OCI-LY3 (cell line): ENCODE measurements at regions not wholly inside any gene's neighbourhood (a gene's known extent, or its start where the extent isn't known, plus 50 kb on each side); places are given as distances from the start of the nearest gene placed in this dataset.

Experiments
- CTCF ChIP-seq: fragments of 200-600, 300-600 bp; sonication (generic); IDR thresholded peaks from 2 replicates; pipeline ENCODE4 v1.5.1; 2014; ENCODE audit warnings: antibody characterized with exemption, low read length, low read depth
- EZH2phosphoT487 ChIP-seq: fragments of 200-600 bp; shearing (Covaris generic); IDR thresholded peaks from 2 replicates; pipeline ENCODE4 v1.6.1; 2018; ENCODE audit warnings: antibody characterized with exemption, mixed run types, low read depth

GRCh38 chr6:157753291-157753690 lies 69.8 kb upstream of the SNX9 start:
- no peak for TF ChIP-seq CTCF
- TF ChIP-seq EZH2phosphoT487: no peak
